Stomach (tissue), 8 donors: ENCODE measurements at regions not wholly inside any gene's neighbourhood (a gene's known extent, or its start where the extent isn't known, plus 50 kb on each side); places are given as distances from the start of the nearest gene placed in this dataset.
A peak's percentile ranks its signal among the peaks of the same experiment; 100 is the strongest.
"Not testable (repeated sequence)": the region's sequence is repeated elsewhere in the genome, so short reads cannot be mapped to it uniquely, and the experiment has no call there.

ENCODE experiments used
- DNase-seq, 2 donors: peaks; one replicate each; pipeline versions ENCODE4 v3.0.0 to v3.0.0-alpha.2; 2013 to 2019
- H3K27ac ChIP-seq, 5 donors: fragments of 200-600 bp in 4 of 5; sonication (generic) in 4 of 5; one replicate each; pipeline ENCODE4 v1.5.1; 2013 to 2019; ENCODE audit warnings: mild to moderate bottlenecking in 1 of 5, moderate library complexity in 1 of 5
- H3K27me3 ChIP-seq, 3 donors: fragments of 200-600 bp; sonication (generic); one replicate each; pipeline ENCODE4 v1.5.1; 2017 to 2019; ENCODE audit warnings: mixed run types in 1 of 3
- H3K36me3 ChIP-seq, 4 donors: fragments of 200-600 bp; sonication (generic); 1 replicate in 3 of 4; 2 replicates in 1 of 4; pipeline ENCODE4 v1.5.1; 2016 to 2019
- H3K4me1 ChIP-seq, 4 donors: fragments of 200-600 bp; sonication (generic); one replicate each; pipeline ENCODE4 v1.5.1; 2016 to 2019
- H3K4me3 ChIP-seq, 4 donors: fragments of 200-600 bp; sonication (generic) in 3 of 4; one replicate each; pipeline ENCODE4 v1.5.1; 2016 to 2019; ENCODE audit warnings: mild to moderate bottlenecking in 1 of 4
- H3K9me3 ChIP-seq, 4 donors: fragments of 200-600 bp; sonication (generic); one replicate each; pipeline ENCODE4 v1.5.1; 2016 to 2019
- CTCF ChIP-seq, 7 experiments: fragments of 450-650 bp in 4 of 7; fragments of 200-600 bp in 3 of 7; sonication (generic) in 3 of 7; IDR thresholded peaks; one replicate each; pipeline ENCODE4 v1.5.1; 2016 to 2019; ENCODE audit warnings: antibody characterized with exemption in 7 of 7, control low read depth in 2 of 7, mild to moderate bottlenecking in 1 of 7
- EP300 ChIP-seq: sonication (generic); formaldehyde crosslinking; IDR thresholded peaks from one replicate; pipeline ENCODE4 v1.6.1; 2017; ENCODE audit warnings: antibody characterized with exemption
- POLR2A ChIP-seq, 4 donors: fragments of 450-650 bp; IDR thresholded peaks; one replicate each; pipeline ENCODE4 v1.6.1; 2016; ENCODE audit warnings: antibody characterized with exemption in 4 of 4, control low read depth in 2 of 4, mild to moderate bottlenecking in 1 of 4, moderate library complexity in 1 of 4
- POLR2AphosphoS5 ChIP-seq, 3 donors: sonication (generic); formaldehyde crosslinking; IDR thresholded peaks; one replicate each; pipeline ENCODE4 v1.6.1; 2016; ENCODE audit warnings: antibody characterized with exemption in 3 of 3
- WGBS, 5 donors: extraction: QIAGEN DNeasy Blood & Tissue Kit in 3 of 5; methylation state at CpG; one replicate each; pipeline versions ENCODE4 v1.1.5 to v1.1.7; 2013 to 2018; 5-methylcytosine and 5-hydroxymethylcytosine counted together
- intact Hi-C: fragments of 100-400 bp; cut with DNase I; formaldehyde crosslinking; loops from one replicate; pipeline ENCODE4 v1.15.1; 2023; ENCODE audit warnings: low total_unique reads
- donor health status: healthy with polysubstance abuse.
- donor health status: Bipolar disorder and iron deficiency.
- donor health status: healthy.

GRCh38 chrX:39427492-39427891 lies 626.2 kb downstream of the MID1IP1 start:
- H3K27me3 ChIP-seq = no peaks in the 10 kb centered on the region
- H3K9me3 ChIP-seq = peaks cover 0 to 6% (median 0%) of the 10 kb centered on the region in 4 donors
- TF ChIP-seq CTCF (IDR thresholded peaks at IDR 0.05) = no peak
- TF ChIP-seq EP300 = no peak
- TF ChIP-seq POLR2AphosphoS5 (IDR thresholded peaks at IDR 0.05) = no peak
- no peak for TF ChIP-seq POLR2A (IDR thresholded peaks at IDR 0.05)
- H3K36me3 ChIP-seq = no peaks in the 10 kb centered on the region
- peak in 1 of 2 donors; percentile 63 for DNase-seq
- no peak overlapping the region for H3K27ac ChIP-seq
- intact Hi-C loops = no loop called here
- WGBS, 5 donors = 33 to 52% (median 39%) methylated on average over 6 of the region's 6 CpGs
- peaks cover 0 to 12% (median 0%) of the 10 kb centered on the region in 4 donors for H3K4me1 ChIP-seq
- no peak overlapping the region for H3K4me3 ChIP-seq

GRCh38 chrX:39427906-39428305 lies 626.6 kb downstream of the MID1IP1 start:
- TF ChIP-seq POLR2A (IDR thresholded peaks at IDR 0.05) (no peak), CTCF (IDR thresholded peaks at IDR 0.05) (no peak), POLR2AphosphoS5 (IDR thresholded peaks at IDR 0.05) (no peak), EP300 (no peak)
- WGBS, 5 donors = 53 to 63% (median 56%) methylated on average over 3 of the region's 3 CpGs
- peaks cover 0 to 12% (median 0%) of the 10 kb centered on the region in 4 donors for H3K4me1 ChIP-seq
- no peak overlapping the region for H3K27ac ChIP-seq
- DNase-seq = no peak
- intact Hi-C loops = no loop called here
- no peak overlapping the region for H3K4me3 ChIP-seq
- peaks cover 0 to 6% (median 0%) of the 10 kb centered on the region in 4 donors for H3K9me3 ChIP-seq
- no peaks in the 10 kb centered on the region for H3K27me3 ChIP-seq
- no peaks in the 10 kb centered on the region for H3K36me3 ChIP-seq

- Histone ChIP-seq H3K4me1 (peaks cover 0 to 12% (median 0%) of the 10 kb centered on the region in 4 donors), H3K9me3 (peaks cover 0 to 6% (median 0%) of the 10 kb centered on the region in 4 donors), H3K27ac (no peak overlapping the region), H3K36me3 (no peaks in the 10 kb centered on the region), H3K4me3 (no peak overlapping the region), H3K27me3 (no peaks in the 10 kb centered on the region)
- TF ChIP-seq EP300 = no peak
- 78 to 93% (median 83%) methylated on average over 5 of the region's 5 CpGs for WGBS, 5 donors
- intact Hi-C loops = no loop called here
- no peak for DNase-seq
Observed at GRCh38 chrX:39430551-39430950, 629.3 kb downstream of the MID1IP1 start.

- no peaks in the 10 kb centered on the region for H3K27me3 ChIP-seq
- TF ChIP-seq POLR2AphosphoS5 (IDR thresholded peaks at IDR 0.05) = no peak
- TF ChIP-seq CTCF (IDR thresholded peaks at IDR 0.05) = no peak
- no peak for TF ChIP-seq EP300
- no peak for TF ChIP-seq POLR2A (IDR thresholded peaks at IDR 0.05)
- H3K9me3 ChIP-seq = peaks cover 0 to 13% (median 3%) of the 10 kb centered on the region in 4 donors
- no peak overlapping the region for H3K4me3 ChIP-seq
- DNase-seq = peak in 1 of 2 donors; percentile 46
- peaks cover 0 to 10% (median 0%) of the 10 kb centered on the region in 4 donors for H3K4me1 ChIP-seq
- H3K27ac ChIP-seq = no peak overlapping the region
- no peaks in the 10 kb centered on the region for H3K36me3 ChIP-seq
- intact Hi-C loops = no loop called here
- WGBS, 5 donors = 19 to 59% (median 28%) methylated on average over 2 of the region's 2 CpGs
Observed at GRCh38 chrX:39431893-39432292, 630.6 kb downstream of the MID1IP1 start.

GRCh38 chrX:39434671-39435070 lies 633.4 kb downstream of the MID1IP1 start:
- intact Hi-C loops, DNase-seq, H3K36me3 ChIP-seq, H3K27ac ChIP-seq, H3K27me3 ChIP-seq, H3K4me3 ChIP-seq, H3K4me1 ChIP-seq: not testable (repeated sequence)
- peaks cover 0 to 20% (median 7%) of the 10 kb centered on the region in 4 donors for H3K9me3 ChIP-seq
- WGBS, 5 donors = 64 to 84% (median 71%) methylated on average over 5 of the region's 5 CpGs

GRCh38 chrX:39436538-39436937 lies 635.3 kb downstream of the MID1IP1 start:
- H3K4me3 ChIP-seq, DNase-seq, H3K36me3 ChIP-seq, H3K27ac ChIP-seq, H3K27me3 ChIP-seq, intact Hi-C loops: not testable (repeated sequence)
- 77 to 95% (median 84%) methylated on average over 4 of the region's 4 CpGs for WGBS, 5 donors
- Histone ChIP-seq H3K4me1 (peaks cover 0 to 10% (median 0%) of the 10 kb centered on the region in 4 donors), H3K9me3 (peaks cover 0 to 20% (median 7%) of the 10 kb centered on the region in 4 donors)
